Stimulated activated naive CD8-positive, alpha-beta T cell treated with anti-CD3 and anti-CD28 coated beads, Interleukin-15, amount 100 ng/mL, for 72 hours (primary cell): ENCODE measurements at regions not wholly inside any gene's neighbourhood (a gene's known extent, or its start where the extent isn't known, plus 50 kb on each side); places are given as distances from the start of the nearest gene placed in this dataset.

ENCODE experiments used
- ATAC-seq: fragments of 150-1000 bp; cut with Tn5 transposase; 2 replicates; pipeline ENCODE4 v1.10.0; 2021; ENCODE audit warnings: mild to moderate bottlenecking, moderate library complexity
- DNase-seq, 2 donors: peaks; one replicate each; pipeline ENCODE4 v3.0.0; 2021 to 2022
- H3K27ac Mint-ChIP-seq, 2 donors: one replicate each; pipeline ENCODE4 v1.8.0; 2022; ENCODE audit warnings: mild to moderate bottlenecking in 2 of 2, mixed read lengths in 2 of 2, moderate library complexity in 2 of 2
- H3K27me3 Mint-ChIP-seq: one replicate; pipeline ENCODE4 v1.8.0; 2022; ENCODE audit warnings: mixed read lengths
- H3K4me1 Mint-ChIP-seq: one replicate; pipeline ENCODE4 v1.8.0; 2022; ENCODE audit warnings: mild to moderate bottlenecking, mixed read lengths
- H3K4me3 Mint-ChIP-seq, 2 donors: one replicate each; pipeline ENCODE4 v1.8.0; 2022; ENCODE audit warnings: mild to moderate bottlenecking in 2 of 2, mixed read lengths in 2 of 2, moderate library complexity in 1 of 2
- H3K9me3 Mint-ChIP-seq, 2 donors: one replicate each; pipeline ENCODE4 v1.8.0; 2022; ENCODE audit warnings: mixed read lengths in 2 of 2

GRCh38 chr7:17155529-17155928, 142.9 kb upstream of the AHR start:
- Mint-ChIP-seq H3K4me3 (no peak overlapping the region), H3K27me3 (no peaks in the 10 kb centered on the region), H3K4me1 (peaks cover 72% of the 10 kb centered on the region), H3K27ac (no peak overlapping the region), H3K9me3 (no peaks in the 10 kb centered on the region)
- DNase-seq (no peak), ATAC-seq (no peak)

- ATAC-seq: no peak
- H3K4me1 Mint-ChIP-seq: peaks cover 56% of the 10 kb centered on the region
Observed at GRCh38 chr7:17158261-17158660, 140.2 kb upstream of the AHR start.

GRCh38 chr7:17159500-17160037, 138.9 kb upstream of the AHR start:
- ATAC-seq (peak; percentile 94), DNase-seq (peak; percentile 20 to 31)
- peaks cover 7 to 11% of the 10 kb centered on the region in 2 donors for H3K9me3 Mint-ChIP-seq
- peak overlapping the region; percentile 91 to 92 for H3K27ac Mint-ChIP-seq
- no peaks in the 10 kb centered on the region for H3K27me3 Mint-ChIP-seq
- H3K4me1 Mint-ChIP-seq: peaks cover 46% of the 10 kb centered on the region
- peak overlapping the region; percentile 22 to 60 for H3K4me3 Mint-ChIP-seq

More at GRCh38 chr7:17158261-17158660, 140.2 kb upstream of the AHR start:
- Mint-ChIP-seq H3K4me3 (no peak overlapping the region), H3K27me3 (no peaks in the 10 kb centered on the region), H3K9me3 (peaks cover 7 to 11% of the 10 kb centered on the region in 2 donors), H3K27ac (no peak overlapping the region)
- DNase-seq: no peak

- Mint-ChIP-seq H3K4me1 (peaks cover 37% of the 10 kb centered on the region), H3K4me3 (no peak overlapping the region), H3K9me3 (peaks cover 7 to 8% of the 10 kb centered on the region in 2 donors), H3K27ac (no peak overlapping the region), H3K27me3 (no peaks in the 10 kb centered on the region)
- peak; percentile 82 for ATAC-seq
- DNase-seq: no peak
Observed at GRCh38 chr7:17166824-17167379, 131.6 kb upstream of the AHR start.

- H3K4me1 Mint-ChIP-seq: peaks cover 37% of the 10 kb centered on the region
- no peaks in the 10 kb centered on the region for H3K9me3 Mint-ChIP-seq
- no peaks in the 10 kb centered on the region for H3K27me3 Mint-ChIP-seq
- ATAC-seq (peak; percentile 70), DNase-seq (no peak)
- H3K4me3 Mint-ChIP-seq: peak overlapping the region in 1 of 2 donors; percentile 4
- H3K27ac Mint-ChIP-seq: no peak overlapping the region
Observed at GRCh38 chr7:17168416-17168815, 130.0 kb upstream of the AHR start.

- ATAC-seq (no peak), DNase-seq (no peak)
- H3K4me3 Mint-ChIP-seq: no peak overlapping the region
- no peak overlapping the region for H3K27ac Mint-ChIP-seq
- no peaks in the 10 kb centered on the region for H3K27me3 Mint-ChIP-seq
- peaks cover 3 to 5% of the 10 kb centered on the region in 2 donors for H3K9me3 Mint-ChIP-seq
- H3K4me1 Mint-ChIP-seq: peaks cover 41% of the 10 kb centered on the region
Observed at GRCh38 chr7:17171427-17171826, 127.0 kb upstream of the AHR start.

GRCh38 chr7:17176371-17177032, 122.0 kb upstream of the AHR start:
- Mint-ChIP-seq H3K27me3 (no peaks in the 10 kb centered on the region), H3K27ac (no peak overlapping the region), H3K4me1 (peaks cover 12% of the 10 kb centered on the region), H3K4me3 (no peak overlapping the region), H3K9me3 (peaks cover 3 to 7% of the 10 kb centered on the region in 2 donors)
- ATAC-seq (no peak), DNase-seq (no peak)

- H3K4me1 Mint-ChIP-seq: peaks cover 12% of the 10 kb centered on the region
- peaks cover 3 to 7% of the 10 kb centered on the region in 2 donors for H3K9me3 Mint-ChIP-seq
- H3K27ac Mint-ChIP-seq: no peak overlapping the region
- no peak overlapping the region for H3K4me3 Mint-ChIP-seq
- H3K27me3 Mint-ChIP-seq: no peaks in the 10 kb centered on the region
- ATAC-seq (no peak), DNase-seq (no peak)
Observed at GRCh38 chr7:17178545-17178944, 119.9 kb upstream of the AHR start.

GRCh38 chr7:17181482-17181881, 117.0 kb upstream of the AHR start:
- H3K9me3 Mint-ChIP-seq: peaks cover 0 to 2% of the 10 kb centered on the region in 2 donors
- H3K27me3 Mint-ChIP-seq: no peaks in the 10 kb centered on the region
- no peak overlapping the region for H3K27ac Mint-ChIP-seq
- H3K4me1 Mint-ChIP-seq: peaks cover 21% of the 10 kb centered on the region
- DNase-seq (no peak), ATAC-seq (no peak)
- no peak overlapping the region for H3K4me3 Mint-ChIP-seq

- no peaks in the 10 kb centered on the region for H3K27me3 Mint-ChIP-seq
- H3K4me1 Mint-ChIP-seq: peaks cover 23% of the 10 kb centered on the region
- H3K9me3 Mint-ChIP-seq: no peaks in the 10 kb centered on the region
- H3K4me3 Mint-ChIP-seq: no peak overlapping the region
- no peak overlapping the region for H3K27ac Mint-ChIP-seq
- DNase-seq: no peak
- no peak for ATAC-seq
Observed at GRCh38 chr7:17183630-17184328, 114.7 kb upstream of the AHR start.

- DNase-seq (no peak), ATAC-seq (peak; percentile 46)
- no peak overlapping the region for H3K27ac Mint-ChIP-seq
- H3K4me1 Mint-ChIP-seq: peaks cover 23% of the 10 kb centered on the region
- H3K4me3 Mint-ChIP-seq: no peak overlapping the region
- H3K27me3 Mint-ChIP-seq: no peaks in the 10 kb centered on the region
- no peaks in the 10 kb centered on the region for H3K9me3 Mint-ChIP-seq
Observed at GRCh38 chr7:17184805-17185689, 113.4 kb upstream of the AHR start.

- Mint-ChIP-seq H3K4me3 (no peak overlapping the region), H3K27ac (peak overlapping the region; percentile 30 to 54), H3K4me1 (peaks cover 23% of the 10 kb centered on the region), H3K27me3 (no peaks in the 10 kb centered on the region), H3K9me3 (no peaks in the 10 kb centered on the region)
- ATAC-seq (peak; percentile 70), DNase-seq (no peak)
Observed at GRCh38 chr7:17185690-17186070, 112.8 kb upstream of the AHR start.

- peak overlapping the region; percentile 12 to 27 for H3K27ac Mint-ChIP-seq
- DNase-seq: no peak
Observed at GRCh38 chr7:17186745-17187530, 111.5 kb upstream of the AHR start.

GRCh38 chr7:17194656-17195055, 103.8 kb upstream of the AHR start:
- no peak overlapping the region for H3K27ac Mint-ChIP-seq
- H3K9me3 Mint-ChIP-seq: peaks cover 0 to 9% of the 10 kb centered on the region in 2 donors
- peaks cover 14% of the 10 kb centered on the region for H3K4me1 Mint-ChIP-seq
- ATAC-seq (no peak), DNase-seq (no peak)
- H3K4me3 Mint-ChIP-seq: no peak overlapping the region
- no peaks in the 10 kb centered on the region for H3K27me3 Mint-ChIP-seq

More at GRCh38 chr7:17186745-17187530, 111.5 kb upstream of the AHR start:
- H3K9me3 Mint-ChIP-seq: no peaks in the 10 kb centered on the region
- peaks cover 23% of the 10 kb centered on the region for H3K4me1 Mint-ChIP-seq
- no peaks in the 10 kb centered on the region for H3K27me3 Mint-ChIP-seq
- ATAC-seq: no peak
- H3K4me3 Mint-ChIP-seq: no peak overlapping the region
